NCI-H1048 (cell line): ENCODE measurements at regions not wholly inside any gene's neighbourhood (a gene's known extent, or its start where the extent isn't known, plus 50 kb on each side); places are given as distances from the start of the nearest gene placed in this dataset.

ENCODE experiments used
- DNase-seq: peaks from one replicate; lab custom pipeline; 2025; lab: John Stamatoyannopoulos, UW

- DNase-seq = no peak
These were observed 353.1 kb upstream of the ALCAM start for GRCh38 chr3:105013657-105014056.

- no peak for DNase-seq
These were observed 352.1 kb upstream of the ALCAM start for GRCh38 chr3:105014631-105015030.

GRCh38 chr3:105022813-105023212, 343.9 kb upstream of the ALCAM start:
- DNase-seq = no peak

GRCh38 chr3:105030211-105030610, 336.5 kb upstream of the ALCAM start:
- DNase-seq = no peak

GRCh38 chr3:105032541-105032940, 334.2 kb upstream of the ALCAM start:
- DNase-seq = no peak

- DNase-seq = no peak
These were observed 333.6 kb upstream of the ALCAM start for GRCh38 chr3:105033081-105033480.

- no peak for DNase-seq
These were observed 327.7 kb upstream of the ALCAM start for GRCh38 chr3:105039004-105039403.

- DNase-seq = no peak
These were observed 326.6 kb upstream of the ALCAM start for GRCh38 chr3:105040026-105040622.

- no peak for DNase-seq
These were observed 324.1 kb upstream of the ALCAM start for GRCh38 chr3:105042586-105042985.

- DNase-seq = no peak
These were observed 315.6 kb upstream of the ALCAM start for GRCh38 chr3:105051111-105051510.

- DNase-seq = no peak
These were observed 314.7 kb upstream of the ALCAM start for GRCh38 chr3:105051972-105052371.

GRCh38 chr3:105062853-105063252, 303.9 kb upstream of the ALCAM start:
- DNase-seq = no peak

- DNase-seq = no peak
These were observed 300.5 kb upstream of the ALCAM start for GRCh38 chr3:105065895-105066839.

GRCh38 chr3:105067361-105067760, 299.3 kb upstream of the ALCAM start:
- no peak for DNase-seq

GRCh38 chr3:105077060-105077822, 289.5 kb upstream of the ALCAM start:
- no peak for DNase-seq

GRCh38 chr3:105083945-105084344, 282.8 kb upstream of the ALCAM start:
- DNase-seq = no peak

- DNase-seq = no peak
These were observed 281.2 kb upstream of the ALCAM start for GRCh38 chr3:105085506-105085905.

GRCh38 chr3:105093371-105094252, 273.1 kb upstream of the ALCAM start:
- no peak for DNase-seq

GRCh38 chr3:105094588-105094987, 272.1 kb upstream of the ALCAM start:
- DNase-seq = no peak

- no peak for DNase-seq
These were observed 270.6 kb upstream of the ALCAM start for GRCh38 chr3:105096071-105096470.

- DNase-seq = no peak
These were observed 265.1 kb upstream of the ALCAM start for GRCh38 chr3:105101603-105102002.

- DNase-seq = no peak
These were observed 263.6 kb upstream of the ALCAM start for GRCh38 chr3:105103139-105103538.
